ENCODE measurements at regions not wholly inside any gene's neighbourhood (a gene's known extent, or its start where the extent isn't known, plus 50 kb on each side); places are given as distances from the start of the nearest gene placed in this dataset.

- no peak for DNase-seq (ENCODE audit: low read depth in 2 of 2)
Observed at GRCh38 chr3:44020143-44020542, 221.5 kb upstream of the TOPAZ1 start.

- DNase-seq (ENCODE audit: low read depth in 2 of 2): no peak
Observed at GRCh38 chr3:44021651-44022594, 219.8 kb upstream of the TOPAZ1 start.

GRCh38 chr3:44023961-44024593, 217.6 kb upstream of the TOPAZ1 start:
- DNase-seq (ENCODE audit: low read depth in 2 of 2): no peak

GRCh38 chr3:44026220-44026865, 215.3 kb upstream of the TOPAZ1 start:
- no peak for DNase-seq (ENCODE audit: low read depth in 2 of 2)

- no peak for DNase-seq (ENCODE audit: low read depth in 2 of 2)
Observed at GRCh38 chr3:44029100-44029499, 212.6 kb upstream of the TOPAZ1 start.

GRCh38 chr3:44030285-44030684, 211.4 kb upstream of the TOPAZ1 start:
- no peak for DNase-seq (ENCODE audit: low read depth in 2 of 2)

- DNase-seq (ENCODE audit: low read depth in 2 of 2): no peak
Observed at GRCh38 chr3:44030687-44031305, 210.9 kb upstream of the TOPAZ1 start.

GRCh38 chr3:44031387-44032380, 210.0 kb upstream of the TOPAZ1 start:
- DNase-seq (ENCODE audit: low read depth in 2 of 2): no peak

- DNase-seq (ENCODE audit: low read depth in 2 of 2): no peak
Observed at GRCh38 chr3:44032487-44032886, 209.2 kb upstream of the TOPAZ1 start.

- no peak for DNase-seq (ENCODE audit: low read depth in 2 of 2)
Observed at GRCh38 chr3:44033123-44033522, 208.6 kb upstream of the TOPAZ1 start.

- DNase-seq (ENCODE audit: low read depth in 2 of 2): no peak
Observed at GRCh38 chr3:44036850-44037249, 204.8 kb upstream of the TOPAZ1 start.

- DNase-seq (ENCODE audit: low read depth in 2 of 2): no peak
Observed at GRCh38 chr3:44039006-44039405, 202.7 kb upstream of the TOPAZ1 start.

- DNase-seq (ENCODE audit: low read depth in 2 of 2): no peak
Observed at GRCh38 chr3:44041726-44042125, 200.0 kb upstream of the TOPAZ1 start.

GRCh38 chr3:44042772-44043171, 198.9 kb upstream of the TOPAZ1 start:
- DNase-seq (ENCODE audit: low read depth in 2 of 2): no peak

- DNase-seq (ENCODE audit: low read depth in 2 of 2): no peak
Observed at GRCh38 chr3:44045476-44046275, 196.0 kb upstream of the TOPAZ1 start.

GRCh38 chr3:44047796-44048195, 193.9 kb upstream of the TOPAZ1 start:
- DNase-seq (ENCODE audit: low read depth in 2 of 2): no peak

- no peak for DNase-seq (ENCODE audit: low read depth in 2 of 2)
Observed at GRCh38 chr3:44048196-44048924, 193.3 kb upstream of the TOPAZ1 start.

GRCh38 chr3:44048949-44049348, 192.7 kb upstream of the TOPAZ1 start:
- no peak for DNase-seq (ENCODE audit: low read depth in 2 of 2)

GRCh38 chr3:44050101-44050500, 191.6 kb upstream of the TOPAZ1 start:
- no peak for DNase-seq (ENCODE audit: low read depth in 2 of 2)

All from stimulated activated CD4-positive, alpha-beta T cell treated with anti-CD3 and anti-CD28 coated beads, Interleukin-15, amount 100 ng/mL, for 48 hours (primary cell).